ENCODE measurements at regions not wholly inside any gene's neighbourhood (a gene's known extent, or its start where the extent isn't known, plus 50 kb on each side); places are given as distances from the start of the nearest gene placed in this dataset.

- Histone ChIP-seq H3K36me3 (ENCODE audit: control insufficient read depth in 1 of 2, insufficient read depth in 2 of 2, low read length in 2 of 2) (no peaks in the 10 kb centered on the region), H3K9me2 (ENCODE audit: insufficient read depth) (no peaks in the 10 kb centered on the region), H3K4me1 (ENCODE audit: control insufficient read depth in 1 of 2, insufficient read depth in 2 of 2, low read length in 2 of 2) (peaks cover 0 to 14% of the 10 kb centered on the region in 2 experiments; a peak in 2 of 4 replicates), H3K79me2 (ENCODE audit: insufficient read depth, low read length) (no peaks in the 10 kb centered on the region), H4K20me1 (ENCODE audit: insufficient read depth) (no peaks in the 10 kb centered on the region), H3K9ac (ENCODE audit: low read length) (no peak overlapping the region), H2AFZ (ENCODE audit: low read depth, low read length, poor library complexity, severe bottlenecking) (no peak overlapping the region), H3K9me3 (ENCODE audit: control insufficient read depth in 1 of 2, insufficient read depth in 1 of 2, low read depth in 1 of 2, low read length in 2 of 2) (no peaks in the 10 kb centered on the region), H3K27ac (ENCODE audit: low read depth, low read length) (no peak overlapping the region), H3K4me2 (ENCODE audit: low read length) (no peak overlapping the region), H3K4me3 (replicated peaks in 1 of 2; ENCODE audit: low read depth in 1 of 2, low read length in 2 of 2) (no peak overlapping the region), H3K27me3 (ENCODE audit: insufficient read depth, low read length) (no peaks in the 10 kb centered on the region)
- DNase-seq (ENCODE audit: low read depth, low spot score), result no peak
- intact Hi-C loops (cut with micrococcal nuclease), result no loop called here
- TF ChIP-seq ZNF274 (IDR thresholded peaks at IDR 0.05; ENCODE audit: low read depth, low read length) (no peak), JUND (IDR thresholded peaks at IDR 0.05) (no peak), REST (IDR thresholded peaks at IDR 0.05; ENCODE audit: low read depth) (no peak), RAD21 (IDR thresholded peaks at IDR 0.05; ENCODE audit: low read depth) (no peak), SRF (IDR thresholded peaks at IDR 0.05; ENCODE audit: low read depth) (no peak), YY1 (IDR thresholded peaks at IDR 0.05; ENCODE audit: extremely low read depth, insufficient replicate concordance, low read depth, low read length) (no peak)
- ChIA-PET RAD21 (ENCODE audit: low non-redundant PET in 1 of 2, low total read pairs in 2 of 2, uncharacterized antibody in 2 of 2, unreplicated experiment in 2 of 2) (no interaction called here), CTCF (interaction anchor here (0.9 to 1.6 kb wide), 5 partner anchors 11 to 407 kb away, joined by 3 to 6 read pairs (median 3); no protein-coding TSS in a partner anchor), POLR2A (no interaction called here)
- ATAC-seq, result no peak
- no TSS peak for BruUV-seq (replicated peaks)
Measured at GRCh38 chr7:142376356-142376997, 118.6 kb upstream of the PRSS58 start.

Measured in HCT116 (cell line).